ENCODE measurements at regions not wholly inside any gene's neighbourhood (a gene's known extent, or its start where the extent isn't known, plus 50 kb on each side); places are given as distances from the start of the nearest gene placed in this dataset.

- no peak for TF ChIP-seq MAX (IDR thresholded peaks at IDR 0.05)
- TF ChIP-seq CTCF (IDR thresholded peaks at IDR 0.05) = no peak
- no peak for TF ChIP-seq RCOR1 (IDR thresholded peaks at IDR 0.05; ENCODE audit: low read depth, low read length)
- TF ChIP-seq HDAC2 (IDR thresholded peaks at IDR 0.05) = no peak
- no peak for TF ChIP-seq POLR2A (IDR thresholded peaks at IDR 0.05; ENCODE audit: low read length)
- TF ChIP-seq JUN (IDR thresholded peaks at IDR 0.05) = no peak
- no peak for TF ChIP-seq NR3C1 (IDR thresholded peaks at IDR 0.05)
- no peak for TF ChIP-seq E2F6 (IDR thresholded peaks at IDR 0.05; ENCODE audit: borderline replicate concordance, low read depth)
- no peak for TF ChIP-seq USF2 (IDR thresholded peaks at IDR 0.05)
- TF ChIP-seq RFX5 (IDR thresholded peaks at IDR 0.05) = no peak
- no peak for TF ChIP-seq ELK1 (IDR thresholded peaks at IDR 0.05; ENCODE audit: low read depth, low read length)
- no peak for TF ChIP-seq NPAS2 (CRISPR knock-in tag; IDR thresholded peaks at IDR 0.05; ENCODE audit: borderline replicate concordance)
- TF ChIP-seq ZFP36 (IDR thresholded peaks at IDR 0.05; ENCODE audit: borderline replicate concordance, partially characterized antibody) = no peak
Observed at GRCh38 chr4:33162122-33162521, 2442.0 kb downstream of the PCDH7 start.
